ENCODE measurements at regions not wholly inside any gene's neighbourhood (a gene's known extent, or its start where the extent isn't known, plus 50 kb on each side); places are given as distances from the start of the nearest gene placed in this dataset.

DNA sequence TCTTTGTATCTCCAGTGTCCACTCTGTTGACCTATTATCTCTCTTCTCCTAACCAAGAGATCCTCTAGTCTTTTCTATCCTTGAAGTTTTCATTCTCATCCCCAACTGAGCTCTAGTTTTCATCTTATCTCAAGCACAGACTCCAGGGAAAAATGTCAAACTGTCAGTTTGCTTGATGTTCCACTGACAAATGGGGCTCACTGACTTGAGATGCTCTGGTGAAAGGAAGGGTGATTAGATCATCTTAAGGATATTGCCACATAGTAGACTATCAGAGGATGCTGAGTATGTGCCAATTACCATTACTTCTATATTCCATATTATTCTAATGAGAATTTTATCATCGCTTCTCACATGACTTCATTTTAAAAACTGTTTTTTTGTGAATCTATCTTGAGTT, 2008.2 kb downstream of the ARAP2 start:
- no peak for DNase-seq (ENCODE audit: low read depth, low spot score)
- H3K36me3 ChIP-seq (ENCODE audit: insufficient read depth, insufficient read length, low read length) = no peaks in the 10 kb centered on the region
- no peaks in the 10 kb centered on the region for H3K4me1 ChIP-seq (ENCODE audit: insufficient read depth, insufficient read length)
- no peaks in the 10 kb centered on the region for H3K27me3 ChIP-seq (ENCODE audit: insufficient read depth, insufficient read length)
- no peaks in the 10 kb centered on the region for H3K9me3 ChIP-seq (ENCODE audit: insufficient read depth, low read length)
- no peak overlapping the region for H3K4me3 ChIP-seq (ENCODE audit: insufficient read length, low read depth)
- TF ChIP-seq ZNF274 (IDR thresholded peaks at IDR 0.05; ENCODE audit: low read depth, low read length) (no peak), YY1 (IDR thresholded peaks at IDR 0.05; ENCODE audit: insufficient read depth, insufficient read length) (no peak), SUZ12 (IDR thresholded peaks at IDR 0.05; ENCODE audit: extremely low read depth, insufficient read depth, insufficient read length) (no peak)
- H3K9ac ChIP-seq (ENCODE audit: insufficient read length, low read depth) = no peak overlapping the region

DNA sequence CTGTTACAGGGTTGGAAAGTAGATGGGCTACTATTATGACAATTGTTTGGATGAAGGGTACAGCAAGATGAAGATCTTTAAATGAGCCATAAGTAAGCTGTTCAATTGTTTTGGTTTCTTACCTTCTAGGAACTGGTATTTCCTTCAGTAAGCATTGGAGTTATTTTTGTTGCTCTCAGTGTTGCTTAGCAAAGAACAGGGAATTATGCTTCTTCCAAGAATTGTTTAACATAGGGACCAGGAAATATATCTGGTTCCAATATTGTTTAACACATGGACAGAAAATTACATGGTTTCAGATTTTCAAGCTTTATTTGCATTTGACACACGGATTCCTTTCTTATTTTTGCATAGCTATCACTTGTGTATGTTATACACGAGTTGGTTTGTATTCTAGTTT, 1999.0 kb downstream of the ARAP2 start:
- TF ChIP-seq ZNF274 (IDR thresholded peaks at IDR 0.05; ENCODE audit: low read depth, low read length) (no peak), YY1 (IDR thresholded peaks at IDR 0.05; ENCODE audit: insufficient read depth, insufficient read length) (no peak), SUZ12 (IDR thresholded peaks at IDR 0.05; ENCODE audit: extremely low read depth, insufficient read depth, insufficient read length) (no peak)
- no peak for DNase-seq (ENCODE audit: low read depth, low spot score)
- no peaks in the 10 kb centered on the region for H3K27me3 ChIP-seq (ENCODE audit: insufficient read depth, insufficient read length)
- no peak overlapping the region for H3K4me3 ChIP-seq (ENCODE audit: insufficient read length, low read depth)
- H3K36me3 ChIP-seq (ENCODE audit: insufficient read depth, insufficient read length, low read length) = no peaks in the 10 kb centered on the region
- H3K4me1 ChIP-seq (ENCODE audit: insufficient read depth, insufficient read length) = no peaks in the 10 kb centered on the region
- no peaks in the 10 kb centered on the region for H3K9me3 ChIP-seq (ENCODE audit: insufficient read depth, low read length)
- no peak overlapping the region for H3K9ac ChIP-seq (ENCODE audit: insufficient read length, low read depth)

DNA sequence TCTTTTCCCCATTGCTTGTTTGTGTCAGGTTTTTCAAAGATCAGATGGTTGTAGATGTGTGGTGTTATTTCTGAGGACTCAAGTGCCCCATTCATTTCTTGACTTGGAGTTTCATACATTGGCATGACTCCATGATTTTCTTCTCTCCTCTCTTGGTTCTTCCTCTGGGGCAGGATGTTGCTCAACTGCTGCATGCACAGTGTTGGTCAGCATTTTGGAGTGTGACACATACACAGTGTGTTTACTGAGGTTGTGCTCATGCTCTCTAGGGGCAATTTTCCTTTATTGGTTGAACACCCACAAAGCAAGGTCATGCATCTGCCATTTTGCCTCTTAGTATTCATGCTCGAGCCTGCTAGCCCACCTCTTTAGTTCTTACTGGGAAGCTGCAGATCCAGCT, 1993.8 kb downstream of the ARAP2 start:
- H3K4me3 ChIP-seq (ENCODE audit: insufficient read length, low read depth) = no peak overlapping the region
- H3K36me3 ChIP-seq (ENCODE audit: insufficient read depth, insufficient read length, low read length) = no peaks in the 10 kb centered on the region
- no peaks in the 10 kb centered on the region for H3K9me3 ChIP-seq (ENCODE audit: insufficient read depth, low read length)
- H3K4me1 ChIP-seq (ENCODE audit: insufficient read depth, insufficient read length) = no peaks in the 10 kb centered on the region
- H3K27me3 ChIP-seq (ENCODE audit: insufficient read depth, insufficient read length) = no peaks in the 10 kb centered on the region
- no peak overlapping the region for H3K9ac ChIP-seq (ENCODE audit: insufficient read length, low read depth)
- no peak for TF ChIP-seq ZNF274 (IDR thresholded peaks at IDR 0.05; ENCODE audit: low read depth, low read length)
- no peak for DNase-seq (ENCODE audit: low read depth, low spot score)

DNA sequence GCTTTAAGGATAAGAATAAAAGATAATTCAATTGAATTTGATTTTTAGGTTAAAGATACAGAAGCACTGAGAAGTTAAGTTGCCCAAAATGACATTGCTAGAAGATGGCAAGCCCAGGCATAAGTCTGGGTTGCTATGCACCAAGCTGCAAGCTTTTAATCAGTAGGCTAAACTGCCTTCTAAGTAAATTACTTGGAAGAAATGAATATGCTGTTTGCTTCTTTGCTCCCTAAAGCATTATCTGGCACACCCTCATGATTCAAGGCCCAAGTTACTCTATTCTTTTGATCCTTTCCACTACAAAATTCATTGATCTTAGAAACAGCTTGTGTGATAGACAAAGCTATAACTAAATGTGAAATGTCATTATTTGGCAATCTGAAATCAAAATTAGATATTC, 1991.1 kb downstream of the ARAP2 start:
- Histone ChIP-seq H3K36me3 (ENCODE audit: insufficient read depth, insufficient read length, low read length) (no peaks in the 10 kb centered on the region), H3K4me1 (ENCODE audit: insufficient read depth, insufficient read length) (no peaks in the 10 kb centered on the region), H3K4me3 (ENCODE audit: insufficient read length, low read depth) (no peak overlapping the region), H3K27me3 (ENCODE audit: insufficient read depth, insufficient read length) (no peaks in the 10 kb centered on the region), H3K9ac (ENCODE audit: insufficient read length, low read depth) (no peak overlapping the region), H3K9me3 (ENCODE audit: insufficient read depth, low read length) (no peaks in the 10 kb centered on the region)
- no peak for DNase-seq (ENCODE audit: low read depth, low spot score)
- TF ChIP-seq SUZ12 (IDR thresholded peaks at IDR 0.05; ENCODE audit: extremely low read depth, insufficient read depth, insufficient read length) (no peak), YY1 (IDR thresholded peaks at IDR 0.05; ENCODE audit: insufficient read depth, insufficient read length) (no peak), ZNF274 (IDR thresholded peaks at IDR 0.05; ENCODE audit: low read depth, low read length) (no peak)

DNA sequence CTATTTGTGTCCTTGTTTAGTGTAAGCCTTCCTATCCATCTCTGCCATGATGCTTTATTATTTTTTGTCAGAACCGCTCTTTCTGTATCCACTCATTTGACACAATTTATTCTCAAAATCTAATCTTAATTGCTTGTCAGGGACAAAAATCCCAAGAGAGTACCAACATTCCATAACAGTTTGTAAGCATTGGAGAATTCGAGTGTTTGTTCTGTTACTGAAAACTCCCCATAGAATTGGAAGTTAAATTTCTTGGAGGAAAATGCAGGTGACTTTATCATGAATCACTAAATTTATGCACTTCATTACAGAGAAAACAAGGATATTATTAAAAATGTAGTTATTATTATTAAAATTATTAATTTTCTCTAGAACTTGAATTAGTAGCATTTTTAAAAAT, 1986.1 kb downstream of the ARAP2 start:
- no peaks in the 10 kb centered on the region for H3K4me1 ChIP-seq (ENCODE audit: insufficient read depth, insufficient read length)
- no peak overlapping the region for H3K4me3 ChIP-seq (ENCODE audit: insufficient read length, low read depth)
- no peak for TF ChIP-seq YY1 (IDR thresholded peaks at IDR 0.05; ENCODE audit: insufficient read depth, insufficient read length)
- H3K9ac ChIP-seq (ENCODE audit: insufficient read length, low read depth) = no peak overlapping the region
- no peak for DNase-seq (ENCODE audit: low read depth, low spot score)
- H3K36me3 ChIP-seq (ENCODE audit: insufficient read depth, insufficient read length, low read length) = no peaks in the 10 kb centered on the region
- H3K9me3 ChIP-seq (ENCODE audit: insufficient read depth, low read length) = no peaks in the 10 kb centered on the region
- no peaks in the 10 kb centered on the region for H3K27me3 ChIP-seq (ENCODE audit: insufficient read depth, insufficient read length)

- no peaks in the 10 kb centered on the region for H3K9me3 ChIP-seq (ENCODE audit: insufficient read depth, low read length)
- TF ChIP-seq YY1 (IDR thresholded peaks at IDR 0.05; ENCODE audit: insufficient read depth, insufficient read length) (no peak), SUZ12 (IDR thresholded peaks at IDR 0.05; ENCODE audit: extremely low read depth, insufficient read depth, insufficient read length) (no peak), ZNF274 (IDR thresholded peaks at IDR 0.05; ENCODE audit: low read depth, low read length) (no peak)
Measured at GRCh38 chr4:34261799-34262314, 1982.5 kb downstream of the ARAP2 start.

DNA sequence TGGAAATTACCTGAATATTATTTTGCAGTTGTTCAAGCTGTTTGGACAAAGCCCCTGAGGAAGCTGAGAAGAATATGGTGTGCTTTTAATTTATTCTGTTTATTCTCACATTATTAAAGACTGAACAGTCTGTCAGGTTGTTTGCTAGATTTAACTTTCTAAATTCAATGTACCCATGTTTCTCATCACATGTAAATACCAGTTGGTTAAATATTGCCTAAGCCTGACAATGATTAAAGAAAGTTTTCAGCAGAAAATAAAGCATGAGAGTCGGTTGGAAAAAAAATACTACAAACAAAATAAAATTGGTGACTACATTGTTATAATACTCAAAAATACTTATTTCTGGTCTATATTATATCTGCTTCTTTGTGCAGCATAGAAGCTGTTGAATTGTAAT, 1974.7 kb downstream of the ARAP2 start:
- no peaks in the 10 kb centered on the region for H3K9me3 ChIP-seq (ENCODE audit: insufficient read depth, low read length)
- no peaks in the 10 kb centered on the region for H3K36me3 ChIP-seq (ENCODE audit: insufficient read depth, insufficient read length, low read length)
- H3K4me3 ChIP-seq (ENCODE audit: insufficient read length, low read depth) = no peak overlapping the region
- DNase-seq (ENCODE audit: low read depth, low spot score) = no peak
- TF ChIP-seq YY1 (IDR thresholded peaks at IDR 0.05; ENCODE audit: insufficient read depth, insufficient read length) (no peak), SUZ12 (IDR thresholded peaks at IDR 0.05; ENCODE audit: extremely low read depth, insufficient read depth, insufficient read length) (no peak), ZNF274 (IDR thresholded peaks at IDR 0.05; ENCODE audit: low read depth, low read length) (no peak)
- no peaks in the 10 kb centered on the region for H3K27me3 ChIP-seq (ENCODE audit: insufficient read depth, insufficient read length)
- no peaks in the 10 kb centered on the region for H3K4me1 ChIP-seq (ENCODE audit: insufficient read depth, insufficient read length)
- no peak overlapping the region for H3K9ac ChIP-seq (ENCODE audit: insufficient read length, low read depth)

More at GRCh38 chr4:34261799-34262314, 1982.5 kb downstream of the ARAP2 start:
- Histone ChIP-seq H3K4me3 (ENCODE audit: insufficient read length, low read depth) (no peak overlapping the region), H3K36me3 (ENCODE audit: insufficient read depth, insufficient read length, low read length) (no peaks in the 10 kb centered on the region), H3K4me1 (ENCODE audit: insufficient read depth, insufficient read length) (no peaks in the 10 kb centered on the region), H3K9ac (ENCODE audit: insufficient read length, low read depth) (no peak overlapping the region), H3K27me3 (ENCODE audit: insufficient read depth, insufficient read length) (no peaks in the 10 kb centered on the region)
- DNase-seq (ENCODE audit: low read depth, low spot score) = no peak

Data from NT2/D1 (cell line).